NOMO-1 treated with dmso at 0.1 percent for 144 hours (cell line): ENCODE measurements at regions not wholly inside any gene's neighbourhood (a gene's known extent, or its start where the extent isn't known, plus 50 kb on each side); places are given as distances from the start of the nearest gene placed in this dataset.
"Not testable (repeated sequence)": the region's sequence is repeated elsewhere in the genome, so short reads cannot be mapped to it uniquely, and the experiment has no call there.

ENCODE experiments used
- DNase-seq: peaks from one replicate; lab custom pipeline; 2025; ENCODE audit not compliant: unreplicated experiment; lab: John Stamatoyannopoulos, UW

- DNase-seq = no peak
These were observed 153.5 kb upstream of the MTPN start for GRCh38 chr7:136130511-136131303.

- no peak for DNase-seq
These were observed 150.9 kb upstream of the MTPN start for GRCh38 chr7:136128050-136128449.

GRCh38 chr7:136123352-136123751, 146.2 kb upstream of the MTPN start:
- no peak for DNase-seq

- no peak for DNase-seq
These were observed 144.9 kb upstream of the MTPN start for GRCh38 chr7:136122026-136122425.

GRCh38 chr7:136117539-136117938, 140.4 kb upstream of the MTPN start:
- no peak for DNase-seq

GRCh38 chr7:136116186-136116585, 139.0 kb upstream of the MTPN start:
- no peak for DNase-seq

- no peak for DNase-seq
These were observed 138.0 kb upstream of the MTPN start for GRCh38 chr7:136114966-136115762.

GRCh38 chr7:136114467-136114866, 137.3 kb upstream of the MTPN start:
- not testable (repeated sequence) for DNase-seq

GRCh38 chr7:136109037-136109436, 131.9 kb upstream of the MTPN start:
- DNase-seq = not testable (repeated sequence)

GRCh38 chr7:136105191-136105590, 128.0 kb upstream of the MTPN start:
- DNase-seq = no peak

GRCh38 chr7:136104269-136104603, 127.1 kb upstream of the MTPN start:
- DNase-seq = no peak

- DNase-seq = no peak
These were observed 126.5 kb upstream of the MTPN start for GRCh38 chr7:136103545-136104268.

GRCh38 chr7:136102881-136103280, 125.7 kb upstream of the MTPN start:
- no peak for DNase-seq

- not testable (repeated sequence) for DNase-seq
These were observed 115.6 kb upstream of the MTPN start for GRCh38 chr7:136092714-136093113.

- no peak for DNase-seq
These were observed 110.7 kb upstream of the MTPN start for GRCh38 chr7:136087881-136088280.

- no peak for DNase-seq
These were observed 109.6 kb upstream of the MTPN start for GRCh38 chr7:136086712-136087111.

GRCh38 chr7:136079934-136080333, 102.8 kb upstream of the MTPN start:
- DNase-seq = no peak

GRCh38 chr7:136079478-136079892, 102.3 kb upstream of the MTPN start:
- DNase-seq = no peak

- DNase-seq = no peak
These were observed 101.9 kb upstream of the MTPN start for GRCh38 chr7:136079066-136079465.

GRCh38 chr7:136078630-136079029, 101.5 kb upstream of the MTPN start:
- DNase-seq = no peak

GRCh38 chr7:136076954-136077353, 99.8 kb upstream of the MTPN start:
- no peak for DNase-seq

GRCh38 chr7:136074843-136075242, 97.7 kb upstream of the MTPN start:
- no peak for DNase-seq
